Nephron (organoid): ENCODE measurements at regions not wholly inside any gene's neighbourhood (a gene's known extent, or its start where the extent isn't known, plus 50 kb on each side); places are given as distances from the start of the nearest gene placed in this dataset.

Source experiments
- H3K27ac Mint-ChIP-seq, 3 experiments: 2 replicates each; pipeline ENCODE4 v1.8.0; 2020; ENCODE audit warnings: mixed read lengths in 3 of 3, mild to moderate bottlenecking in 2 of 3, moderate library complexity in 1 of 3
- H3K27me3 Mint-ChIP-seq: 2 replicates; pipeline ENCODE4 v1.8.0; 2021; ENCODE audit warnings: low read depth, mild to moderate bottlenecking, moderate library complexity, mixed read lengths
- H3K36me3 Mint-ChIP-seq: 2 replicates; pipeline ENCODE4 v1.8.0; 2020; ENCODE audit warnings: low read depth, mixed read lengths
- H3K4me1 Mint-ChIP-seq: 2 replicates; pipeline ENCODE4 v1.8.0; 2020; ENCODE audit warnings: mixed read lengths
- H3K4me3 Mint-ChIP-seq, 3 experiments: 2 replicates each; pipeline ENCODE4 v1.8.0; 2020; ENCODE audit warnings: mild to moderate bottlenecking in 3 of 3, mixed read lengths in 3 of 3, moderate library complexity in 2 of 3
- H3K9me3 Mint-ChIP-seq: 2 replicates; pipeline ENCODE4 v1.8.0; 2020; ENCODE audit warnings: mixed read lengths
- CTCF ChIP-seq, 3 experiments: fragments of 200-600 bp; sonication (generic); IDR thresholded peaks; one replicate each; pipeline ENCODE4 v1.5.0; 2021; ENCODE audit warnings: antibody characterized with exemption in 3 of 3; ENCODE audit not compliant: unreplicated experiment in 3 of 3

GRCh38 chr5:89504051-89504450, 621.1 kb upstream of the MEF2C start:
- no peaks in the 10 kb centered on the region for H3K36me3 Mint-ChIP-seq
- H3K4me3 Mint-ChIP-seq, result no peak overlapping the region
- TF ChIP-seq CTCF (IDR thresholded peaks at IDR 0.05; ENCODE audit: unreplicated experiment in 3 of 3), result no peak
- no peaks in the 10 kb centered on the region for H3K4me1 Mint-ChIP-seq
- no peaks in the 10 kb centered on the region for H3K27me3 Mint-ChIP-seq
- no peak overlapping the region for H3K27ac Mint-ChIP-seq
- no peaks in the 10 kb centered on the region for H3K9me3 Mint-ChIP-seq

- Mint-ChIP-seq H3K27ac (no peak overlapping the region), H3K9me3 (no peaks in the 10 kb centered on the region), H3K4me3 (no peak overlapping the region), H3K27me3 (no peaks in the 10 kb centered on the region), H3K4me1 (no peaks in the 10 kb centered on the region), H3K36me3 (no peaks in the 10 kb centered on the region)
- TF ChIP-seq CTCF (IDR thresholded peaks at IDR 0.05; ENCODE audit: unreplicated experiment in 3 of 3), result no peak
These were observed 616.8 kb upstream of the MEF2C start for GRCh38 chr5:89499787-89500186.

GRCh38 chr5:89498699-89499098, 615.7 kb upstream of the MEF2C start:
- Mint-ChIP-seq H3K27ac (no peak overlapping the region), H3K36me3 (no peaks in the 10 kb centered on the region), H3K4me3 (no peak overlapping the region), H3K4me1 (no peaks in the 10 kb centered on the region), H3K27me3 (no peaks in the 10 kb centered on the region), H3K9me3 (no peaks in the 10 kb centered on the region)
- no peak for TF ChIP-seq CTCF (IDR thresholded peaks at IDR 0.05; ENCODE audit: unreplicated experiment in 3 of 3)

GRCh38 chr5:89493414-89493813, 610.4 kb upstream of the MEF2C start:
- H3K36me3 Mint-ChIP-seq, result no peaks in the 10 kb centered on the region
- TF ChIP-seq CTCF (IDR thresholded peaks at IDR 0.05; ENCODE audit: unreplicated experiment in 3 of 3), result no peak
- H3K9me3 Mint-ChIP-seq, result no peaks in the 10 kb centered on the region
- no peak overlapping the region for H3K27ac Mint-ChIP-seq
- no peaks in the 10 kb centered on the region for H3K27me3 Mint-ChIP-seq
- no peak overlapping the region for H3K4me3 Mint-ChIP-seq
- no peaks in the 10 kb centered on the region for H3K4me1 Mint-ChIP-seq

GRCh38 chr5:89484962-89485361, 602.0 kb upstream of the MEF2C start:
- Mint-ChIP-seq H3K9me3 (no peaks in the 10 kb centered on the region), H3K4me3 (no peak overlapping the region), H3K27me3 (no peaks in the 10 kb centered on the region), H3K27ac (no peak overlapping the region), H3K4me1 (no peaks in the 10 kb centered on the region), H3K36me3 (no peaks in the 10 kb centered on the region)
- TF ChIP-seq CTCF (IDR thresholded peaks at IDR 0.05; ENCODE audit: unreplicated experiment in 3 of 3), result no peak

- peaks cover 7% of the 10 kb centered on the region for H3K4me1 Mint-ChIP-seq
- no peak for TF ChIP-seq CTCF (IDR thresholded peaks at IDR 0.05; ENCODE audit: unreplicated experiment in 3 of 3)
- no peak overlapping the region for H3K4me3 Mint-ChIP-seq
- no peak overlapping the region for H3K27ac Mint-ChIP-seq
- no peaks in the 10 kb centered on the region for H3K9me3 Mint-ChIP-seq
- H3K36me3 Mint-ChIP-seq, result no peaks in the 10 kb centered on the region
- H3K27me3 Mint-ChIP-seq, result no peaks in the 10 kb centered on the region
These were observed 597.5 kb upstream of the MEF2C start for GRCh38 chr5:89480406-89481007.
